CD4-positive, alpha-beta T cell treated with Interferon alpha-2 for 1 hour (primary cell): ENCODE measurements at regions not wholly inside any gene's neighbourhood (a gene's known extent, or its start where the extent isn't known, plus 50 kb on each side); places are given as distances from the start of the nearest gene placed in this dataset.

Source experiments
- DNase-seq, 2 donors: peaks; one replicate each; pipeline ENCODE4 v3.0.0-alpha.2; 2020 to 2022

- DNase-seq: no peak
Observed at GRCh38 chr2:140061240-140061639, 1281.0 kb upstream of the NXPH2 start.

- no peak for DNase-seq
Observed at GRCh38 chr2:140057928-140058327, 1277.7 kb upstream of the NXPH2 start.

GRCh38 chr2:140041811-140042210 lies 1261.6 kb upstream of the NXPH2 start:
- DNase-seq: no peak

- no peak for DNase-seq
Observed at GRCh38 chr2:140041239-140041638, 1261.0 kb upstream of the NXPH2 start.

GRCh38 chr2:140033638-140034037 lies 1253.4 kb upstream of the NXPH2 start:
- no peak for DNase-seq

- DNase-seq: no peak
Observed at GRCh38 chr2:140027966-140028365, 1247.8 kb upstream of the NXPH2 start.

- DNase-seq: no peak
Observed at GRCh38 chr2:140027320-140027719, 1247.1 kb upstream of the NXPH2 start.

GRCh38 chr2:140023291-140023690 lies 1243.1 kb upstream of the NXPH2 start:
- no peak for DNase-seq

- no peak for DNase-seq
Observed at GRCh38 chr2:140018541-140018940, 1238.4 kb upstream of the NXPH2 start.

- no peak for DNase-seq
Observed at GRCh38 chr2:140014204-140014546, 1234.0 kb upstream of the NXPH2 start.

GRCh38 chr2:140013545-140014203 lies 1233.5 kb upstream of the NXPH2 start:
- no peak for DNase-seq

- DNase-seq: no peak
Observed at GRCh38 chr2:140011287-140011686, 1231.1 kb upstream of the NXPH2 start.

GRCh38 chr2:140002110-140002509 lies 1221.9 kb upstream of the NXPH2 start:
- DNase-seq: no peak

- no peak for DNase-seq
Observed at GRCh38 chr2:139992711-139993345, 1212.6 kb upstream of the NXPH2 start.

GRCh38 chr2:139992078-139992477 lies 1211.9 kb upstream of the NXPH2 start:
- DNase-seq: no peak

- DNase-seq: no peak
Observed at GRCh38 chr2:139990646-139991335, 1210.6 kb upstream of the NXPH2 start.

GRCh38 chr2:139969323-139969722 lies 1189.1 kb upstream of the NXPH2 start:
- no peak for DNase-seq

- no peak for DNase-seq
Observed at GRCh38 chr2:139968588-139968987, 1188.4 kb upstream of the NXPH2 start.

GRCh38 chr2:139967665-139968064 lies 1187.5 kb upstream of the NXPH2 start:
- no peak for DNase-seq

GRCh38 chr2:139964721-139965440 lies 1184.7 kb upstream of the NXPH2 start:
- DNase-seq: no peak

GRCh38 chr2:139963863-139964355 lies 1183.7 kb upstream of the NXPH2 start:
- DNase-seq: no peak

- DNase-seq: no peak
Observed at GRCh38 chr2:139949242-139949972, 1169.2 kb upstream of the NXPH2 start.

- DNase-seq: no peak
Observed at GRCh38 chr2:139946690-139947089, 1166.5 kb upstream of the NXPH2 start.
